ENCODE measurements at regions not wholly inside any gene's neighbourhood (a gene's known extent, or its start where the extent isn't known, plus 50 kb on each side); places are given as distances from the start of the nearest gene placed in this dataset.
"Not testable (repeated sequence)": the region's sequence is repeated elsewhere in the genome, so short reads cannot be mapped to it uniquely, and the experiment has no call there.

DNA sequence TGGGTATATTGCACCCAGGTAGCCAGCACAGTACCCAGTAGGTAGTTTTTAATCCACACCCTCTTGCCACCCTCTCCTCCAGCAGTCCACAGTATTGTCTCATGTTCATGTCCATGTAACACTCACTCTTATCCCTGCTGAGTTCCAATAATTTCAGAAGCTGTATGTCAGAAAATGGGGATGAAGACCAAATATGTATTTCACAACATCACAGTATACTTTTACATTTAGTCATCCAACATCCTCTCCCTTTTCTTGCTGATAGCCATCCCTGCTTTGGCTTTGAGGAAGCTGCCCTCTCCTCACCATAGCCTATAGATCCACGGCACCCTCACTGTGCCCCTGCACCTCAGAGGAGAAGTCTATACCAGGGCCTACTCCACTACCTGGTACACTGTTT is 126.0 kb upstream of the LDB2 start:
- Histone ChIP-seq H3K9me3 (ENCODE audit: control insufficient read depth, insufficient read depth, low read length) (no peaks in the 10 kb centered on the region), H3K4me1 (ENCODE audit: control insufficient read depth, low read length) (no peaks in the 10 kb centered on the region), H3K9me2 (replicated peaks; ENCODE audit: control insufficient read depth, low read length) (no peaks in the 10 kb centered on the region), H3K4me3 (ENCODE audit: low read length) (no peak overlapping the region), H3K4me2 (ENCODE audit: low read length) (no peak overlapping the region), H3K36me3 (ENCODE audit: control insufficient read depth, low read length) (no peaks in the 10 kb centered on the region), H4K20me1 (ENCODE audit: control insufficient read depth, insufficient read depth, low read depth, low read length) (no peaks in the 10 kb centered on the region), H3K79me2 (ENCODE audit: control insufficient read depth, low read length) (no peaks in the 10 kb centered on the region), H3K27me3 (ENCODE audit: control insufficient read depth, low read length) (no peaks in the 10 kb centered on the region), H3K27ac (ENCODE audit: low read depth, low read length) (no peak overlapping the region), H3F3A (ENCODE audit: control insufficient read depth, insufficient read depth) (no peaks in the 10 kb centered on the region)
- TF ChIP-seq EZH2phosphoT487 (IDR thresholded peaks at IDR 0.05; ENCODE audit: borderline replicate concordance, low read length) = no peak
- TF ChIP-seq, protein P1, sequence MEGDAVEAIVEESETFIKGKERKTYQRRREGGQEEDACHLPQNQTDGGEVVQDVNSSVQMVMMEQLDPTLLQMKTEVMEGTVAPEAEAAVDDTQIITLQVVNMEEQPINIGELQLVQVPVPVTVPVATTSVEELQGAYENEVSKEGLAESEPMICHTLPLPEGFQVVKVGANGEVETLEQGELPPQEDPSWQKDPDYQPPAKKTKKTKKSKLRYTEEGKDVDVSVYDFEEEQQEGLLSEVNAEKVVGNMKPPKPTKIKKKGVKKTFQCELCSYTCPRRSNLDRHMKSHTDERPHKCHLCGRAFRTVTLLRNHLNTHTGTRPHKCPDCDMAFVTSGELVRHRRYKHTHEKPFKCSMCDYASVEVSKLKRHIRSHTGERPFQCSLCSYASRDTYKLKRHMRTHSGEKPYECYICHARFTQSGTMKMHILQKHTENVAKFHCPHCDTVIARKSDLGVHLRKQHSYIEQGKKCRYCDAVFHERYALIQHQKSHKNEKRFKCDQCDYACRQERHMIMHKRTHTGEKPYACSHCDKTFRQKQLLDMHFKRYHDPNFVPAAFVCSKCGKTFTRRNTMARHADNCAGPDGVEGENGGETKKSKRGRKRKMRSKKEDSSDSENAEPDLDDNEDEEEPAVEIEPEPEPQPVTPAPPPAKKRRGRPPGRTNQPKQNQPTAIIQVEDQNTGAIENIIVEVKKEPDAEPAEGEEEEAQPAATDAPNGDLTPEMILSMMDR (IDR thresholded peaks at IDR 0.05; ENCODE audit: low read depth, low read length, poor library complexity, severe bottlenecking) = no peak

DNA sequence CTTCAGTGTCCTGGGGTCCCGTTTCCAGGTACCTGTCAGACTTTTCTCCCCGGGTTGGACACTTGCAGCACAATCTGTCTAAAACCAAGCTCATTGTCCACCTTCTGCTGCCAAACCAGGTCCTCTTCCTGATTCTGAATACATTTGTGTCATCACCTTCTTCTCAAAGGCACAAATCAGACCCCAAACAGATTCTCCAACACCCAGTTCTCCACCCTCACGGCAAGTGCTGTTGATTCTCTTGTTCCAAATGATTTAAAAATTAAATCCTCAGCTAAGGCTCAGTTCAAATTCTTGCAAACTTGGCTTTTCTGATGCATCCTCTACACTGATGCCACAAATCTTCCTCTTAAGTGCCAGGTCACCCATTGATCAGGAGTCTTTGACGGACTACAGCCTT is 122.5 kb upstream of the LDB2 start:
- Histone ChIP-seq H3K4me3 (ENCODE audit: low read length) (no peak overlapping the region), H3F3A (ENCODE audit: control insufficient read depth, insufficient read depth) (no peaks in the 10 kb centered on the region), H3K27me3 (ENCODE audit: control insufficient read depth, low read length) (no peaks in the 10 kb centered on the region), H3K36me3 (ENCODE audit: control insufficient read depth, low read length) (no peaks in the 10 kb centered on the region), H4K20me1 (ENCODE audit: control insufficient read depth, insufficient read depth, low read depth, low read length) (no peaks in the 10 kb centered on the region), H3K4me2 (ENCODE audit: low read length) (no peak overlapping the region), H3K9me2 (replicated peaks; ENCODE audit: control insufficient read depth, low read length) (no peaks in the 10 kb centered on the region), H3K27ac (ENCODE audit: low read depth, low read length) (no peak overlapping the region), H3K9me3 (ENCODE audit: control insufficient read depth, insufficient read depth, low read length) (no peaks in the 10 kb centered on the region), H3K79me2 (ENCODE audit: control insufficient read depth, low read length) (no peaks in the 10 kb centered on the region), H3K4me1 (ENCODE audit: control insufficient read depth, low read length) (no peaks in the 10 kb centered on the region)
- TF ChIP-seq, protein P1 (IDR thresholded peaks at IDR 0.05; ENCODE audit: low read depth, low read length, poor library complexity, severe bottlenecking) = no peak
- no peak for TF ChIP-seq EZH2phosphoT487 (IDR thresholded peaks at IDR 0.05; ENCODE audit: borderline replicate concordance, low read length)

DNA sequence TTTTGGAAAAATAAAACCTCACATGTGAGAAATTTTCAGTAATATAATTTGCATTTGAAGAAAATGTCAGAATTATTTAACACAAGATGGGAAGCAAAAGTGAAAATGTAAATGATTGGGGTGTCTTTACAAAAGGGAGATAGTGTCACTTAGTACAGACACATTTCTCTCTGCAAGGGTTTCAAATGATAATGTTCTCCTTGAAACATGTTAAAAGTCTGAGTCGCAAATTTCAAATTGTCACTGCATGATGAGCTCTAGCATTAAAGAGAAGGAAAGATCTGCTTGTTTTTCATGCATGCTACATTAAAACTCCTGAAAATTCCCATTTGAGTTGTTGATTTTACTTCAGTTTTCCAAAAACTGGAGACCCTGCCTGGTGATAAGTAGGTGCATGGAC is 122.0 kb upstream of the LDB2 start:
- Histone ChIP-seq H3K9me2 (replicated peaks; ENCODE audit: control insufficient read depth, low read length) (no peaks in the 10 kb centered on the region), H3K27me3 (ENCODE audit: control insufficient read depth, low read length) (no peaks in the 10 kb centered on the region), H3K79me2 (ENCODE audit: control insufficient read depth, low read length) (no peaks in the 10 kb centered on the region), H3K4me1 (ENCODE audit: control insufficient read depth, low read length) (no peaks in the 10 kb centered on the region), H3K27ac (ENCODE audit: low read depth, low read length) (no peak overlapping the region), H3K4me3 (ENCODE audit: low read length) (no peak overlapping the region), H3K4me2 (ENCODE audit: low read length) (no peak overlapping the region), H3K36me3 (ENCODE audit: control insufficient read depth, low read length) (no peaks in the 10 kb centered on the region), H3F3A (ENCODE audit: control insufficient read depth, insufficient read depth) (no peaks in the 10 kb centered on the region), H3K9me3 (ENCODE audit: control insufficient read depth, insufficient read depth, low read length) (no peaks in the 10 kb centered on the region), H4K20me1 (ENCODE audit: control insufficient read depth, insufficient read depth, low read depth, low read length) (no peaks in the 10 kb centered on the region)
- TF ChIP-seq EZH2phosphoT487 (IDR thresholded peaks at IDR 0.05; ENCODE audit: borderline replicate concordance, low read length) = no peak
- TF ChIP-seq, protein P1 (IDR thresholded peaks at IDR 0.05; ENCODE audit: low read depth, low read length, poor library complexity, severe bottlenecking) = no peak

DNA sequence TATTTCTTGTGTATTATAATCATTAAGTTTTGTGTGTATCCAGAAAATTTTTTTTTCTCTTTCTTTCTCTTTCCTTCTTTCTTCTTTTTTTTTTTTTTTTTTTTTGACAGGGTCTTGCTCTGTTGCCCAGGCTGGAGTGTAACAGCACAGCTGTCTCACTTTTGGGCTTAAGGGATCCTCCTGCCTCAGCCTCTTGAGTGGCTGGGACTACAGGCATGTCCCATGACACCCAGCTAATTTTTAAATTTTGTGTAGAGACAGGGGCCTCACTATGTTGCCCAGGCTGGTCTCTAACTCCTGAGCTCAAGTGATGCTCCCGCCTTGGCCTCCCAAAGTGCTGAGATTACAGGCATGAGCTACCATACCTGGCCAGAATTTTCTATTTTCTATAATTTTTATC is 120.2 kb upstream of the LDB2 start:
- not testable (repeated sequence) for H3K4me1 ChIP-seq (ENCODE audit: control insufficient read depth, low read length); H3K36me3 ChIP-seq (ENCODE audit: control insufficient read depth, low read length); H3K4me2 ChIP-seq (ENCODE audit: low read length); H3F3A ChIP-seq (ENCODE audit: control insufficient read depth, insufficient read depth); H3K27me3 ChIP-seq (ENCODE audit: control insufficient read depth, low read length); H3K9me3 ChIP-seq (ENCODE audit: control insufficient read depth, insufficient read depth, low read length); H3K9me2 ChIP-seq (replicated peaks; ENCODE audit: control insufficient read depth, low read length); H4K20me1 ChIP-seq (ENCODE audit: control insufficient read depth, insufficient read depth, low read depth, low read length); H3K27ac ChIP-seq (ENCODE audit: low read depth, low read length); H3K79me2 ChIP-seq (ENCODE audit: control insufficient read depth, low read length); H3K4me3 ChIP-seq (ENCODE audit: low read length)

All from DOHH2 (cell line).